ENCODE measurements at regions not wholly inside any gene's neighbourhood (a gene's known extent, or its start where the extent isn't known, plus 50 kb on each side); places are given as distances from the start of the nearest gene placed in this dataset.

GRCh38 chr13:80140685-80141084 lies 200.2 kb downstream of the SPRY2 start:
- Histone ChIP-seq H3K4me2 (ENCODE audit: low read length) (no peak overlapping the region), H3K36me3 (ENCODE audit: control insufficient read depth, low read length) (no peaks in the 10 kb centered on the region), H3K4me1 (ENCODE audit: control insufficient read depth, low read length) (no peaks in the 10 kb centered on the region), H4K20me1 (ENCODE audit: control insufficient read depth, insufficient read depth, low read depth, low read length) (no peaks in the 10 kb centered on the region), H3K9me2 (replicated peaks; ENCODE audit: control insufficient read depth, low read length) (no peaks in the 10 kb centered on the region), H3K9me3 (ENCODE audit: control insufficient read depth, insufficient read depth, low read length) (no peaks in the 10 kb centered on the region), H3F3A (ENCODE audit: control insufficient read depth, insufficient read depth) (no peaks in the 10 kb centered on the region), H3K4me3 (ENCODE audit: low read length) (no peak overlapping the region), H3K27ac (ENCODE audit: low read depth, low read length) (no peak overlapping the region), H3K27me3 (ENCODE audit: control insufficient read depth, low read length) (no peaks in the 10 kb centered on the region), H3K79me2 (ENCODE audit: control insufficient read depth, low read length) (no peaks in the 10 kb centered on the region)
- no peak for TF ChIP-seq EZH2phosphoT487 (IDR thresholded peaks at IDR 0.05; ENCODE audit: borderline replicate concordance, low read length)
- no peak for TF ChIP-seq CTCF (IDR thresholded peaks at IDR 0.05; ENCODE audit: low read depth, low read length, poor library complexity, severe bottlenecking)

- no peaks in the 10 kb centered on the region for H4K20me1 ChIP-seq (ENCODE audit: control insufficient read depth, insufficient read depth, low read depth, low read length)
- H3K27me3 ChIP-seq (ENCODE audit: control insufficient read depth, low read length), result no peaks in the 10 kb centered on the region
- H3K4me3 ChIP-seq (ENCODE audit: low read length), result no peak overlapping the region
- H3K4me1 ChIP-seq (ENCODE audit: control insufficient read depth, low read length), result no peaks in the 10 kb centered on the region
- H3K4me2 ChIP-seq (ENCODE audit: low read length), result no peak overlapping the region
- no peaks in the 10 kb centered on the region for H3F3A ChIP-seq (ENCODE audit: control insufficient read depth, insufficient read depth)
- no peaks in the 10 kb centered on the region for H3K9me2 ChIP-seq (replicated peaks; ENCODE audit: control insufficient read depth, low read length)
- H3K27ac ChIP-seq (ENCODE audit: low read depth, low read length), result no peak overlapping the region
- no peaks in the 10 kb centered on the region for H3K79me2 ChIP-seq (ENCODE audit: control insufficient read depth, low read length)
- H3K9me3 ChIP-seq (ENCODE audit: control insufficient read depth, insufficient read depth, low read length), result no peaks in the 10 kb centered on the region
- H3K36me3 ChIP-seq (ENCODE audit: control insufficient read depth, low read length), result no peaks in the 10 kb centered on the region
- TF ChIP-seq EZH2phosphoT487 (IDR thresholded peaks at IDR 0.05; ENCODE audit: borderline replicate concordance, low read length) (no peak), CTCF (IDR thresholded peaks at IDR 0.05; ENCODE audit: low read depth, low read length, poor library complexity, severe bottlenecking) (no peak)
These were observed 201.7 kb downstream of the SPRY2 start for GRCh38 chr13:80139196-80139595.

- H3K4me1 ChIP-seq (ENCODE audit: control insufficient read depth, low read length), result no peaks in the 10 kb centered on the region
- H3K4me2 ChIP-seq (ENCODE audit: low read length), result no peak overlapping the region
- H3K4me3 ChIP-seq (ENCODE audit: low read length), result no peak overlapping the region
- H3K9me3 ChIP-seq (ENCODE audit: control insufficient read depth, insufficient read depth, low read length), result no peaks in the 10 kb centered on the region
- no peak overlapping the region for H3K27ac ChIP-seq (ENCODE audit: low read depth, low read length)
- no peaks in the 10 kb centered on the region for H3K27me3 ChIP-seq (ENCODE audit: control insufficient read depth, low read length)
- no peaks in the 10 kb centered on the region for H4K20me1 ChIP-seq (ENCODE audit: control insufficient read depth, insufficient read depth, low read depth, low read length)
- TF ChIP-seq EZH2phosphoT487 (IDR thresholded peaks at IDR 0.05; ENCODE audit: borderline replicate concordance, low read length) (no peak), CTCF (IDR thresholded peaks at IDR 0.05; ENCODE audit: low read depth, low read length, poor library complexity, severe bottlenecking) (no peak)
- no peaks in the 10 kb centered on the region for H3K36me3 ChIP-seq (ENCODE audit: control insufficient read depth, low read length)
- no peaks in the 10 kb centered on the region for H3K79me2 ChIP-seq (ENCODE audit: control insufficient read depth, low read length)
- no peaks in the 10 kb centered on the region for H3K9me2 ChIP-seq (replicated peaks; ENCODE audit: control insufficient read depth, low read length)
- H3F3A ChIP-seq (ENCODE audit: control insufficient read depth, insufficient read depth), result no peaks in the 10 kb centered on the region
These were observed 202.9 kb downstream of the SPRY2 start for GRCh38 chr13:80137994-80138393.

DNA sequence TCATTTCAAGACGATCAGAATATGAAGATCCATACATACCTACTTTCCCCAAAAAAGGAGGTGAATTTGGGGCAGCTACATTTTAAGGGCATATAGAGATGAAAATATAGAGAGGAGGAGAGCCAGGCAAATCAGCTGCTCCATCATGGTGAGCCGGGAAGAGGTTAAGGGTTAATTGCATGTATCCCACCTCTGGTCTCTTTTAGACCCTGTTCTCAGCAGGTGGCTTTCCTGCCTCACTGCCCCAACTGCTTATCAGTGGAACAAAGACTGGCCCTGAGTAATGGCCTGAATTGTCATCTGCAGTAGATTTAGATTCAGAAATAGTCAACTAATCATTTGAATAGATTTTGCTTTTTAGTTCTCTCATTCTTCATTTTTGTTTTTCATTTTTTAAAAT lies 206.6 kb downstream of the SPRY2 start:
- Histone ChIP-seq H3K9me3 (ENCODE audit: control insufficient read depth, insufficient read depth, low read length) (no peaks in the 10 kb centered on the region), H3K79me2 (ENCODE audit: control insufficient read depth, low read length) (no peaks in the 10 kb centered on the region), H3K4me1 (ENCODE audit: control insufficient read depth, low read length) (no peaks in the 10 kb centered on the region), H4K20me1 (ENCODE audit: control insufficient read depth, insufficient read depth, low read depth, low read length) (no peaks in the 10 kb centered on the region), H3K27me3 (ENCODE audit: control insufficient read depth, low read length) (no peaks in the 10 kb centered on the region), H3K36me3 (ENCODE audit: control insufficient read depth, low read length) (no peaks in the 10 kb centered on the region), H3K9me2 (replicated peaks; ENCODE audit: control insufficient read depth, low read length) (no peaks in the 10 kb centered on the region), H3K4me2 (ENCODE audit: low read length) (no peak overlapping the region), H3K27ac (ENCODE audit: low read depth, low read length) (no peak overlapping the region), H3K4me3 (ENCODE audit: low read length) (no peak overlapping the region), H3F3A (ENCODE audit: control insufficient read depth, insufficient read depth) (no peaks in the 10 kb centered on the region)
- TF ChIP-seq CTCF (IDR thresholded peaks at IDR 0.05; ENCODE audit: low read depth, low read length, poor library complexity, severe bottlenecking) (no peak), EZH2phosphoT487 (IDR thresholded peaks at IDR 0.05; ENCODE audit: borderline replicate concordance, low read length) (no peak)

All from DOHH2 (cell line).